Left ventricle myocardium inferior (tissue), 1 donor: ENCODE measurements at regions not wholly inside any gene's neighbourhood (a gene's known extent, or its start where the extent isn't known, plus 50 kb on each side); places are given as distances from the start of the nearest gene placed in this dataset.

ENCODE experiments used
- DNase-seq: peaks from one replicate; pipeline ENCODE4 v3.0.0-alpha.2; 2020
- H3K27ac ChIP-seq: fragments of 200-600 bp; replicated peaks from 2 replicates; pipeline ENCODE4 v1.8.0; 2021
- H3K27me3 ChIP-seq: fragments of 200-600 bp; 2 replicates; pipeline ENCODE4 v1.8.0; 2021; ENCODE audit warnings: low read depth
- H3K36me3 ChIP-seq: fragments of 200-600 bp; 2 replicates; pipeline ENCODE4 v1.8.0; 2021
- H3K4me1 ChIP-seq: fragments of 200-600 bp; 2 replicates; pipeline ENCODE4 v1.8.0; 2021
- H3K4me3 ChIP-seq: fragments of 200-600 bp; 2 replicates; pipeline ENCODE4 v1.8.0; 2021; ENCODE audit warnings: mild to moderate bottlenecking, moderate library complexity
- H3K9me3 ChIP-seq: fragments of 200-600 bp; replicated peaks from 2 replicates; pipeline ENCODE4 v1.8.0; 2021
- CTCF ChIP-seq: fragments of 200-600 bp; IDR thresholded peaks from 2 replicates; pipeline ENCODE4 v1.8.0; 2021; ENCODE audit warnings: antibody characterized with exemption, mild to moderate bottlenecking, borderline replicate concordance
- intact Hi-C: fragments of 100-400 bp; cut with micrococcal nuclease; formaldehyde crosslinking; loops from one replicate; pipeline ENCODE4 v1.11.0; 2022
- donor health status: DM: no; HTN: yes; CAD: no; lungs with severe emphysema.

DNA sequence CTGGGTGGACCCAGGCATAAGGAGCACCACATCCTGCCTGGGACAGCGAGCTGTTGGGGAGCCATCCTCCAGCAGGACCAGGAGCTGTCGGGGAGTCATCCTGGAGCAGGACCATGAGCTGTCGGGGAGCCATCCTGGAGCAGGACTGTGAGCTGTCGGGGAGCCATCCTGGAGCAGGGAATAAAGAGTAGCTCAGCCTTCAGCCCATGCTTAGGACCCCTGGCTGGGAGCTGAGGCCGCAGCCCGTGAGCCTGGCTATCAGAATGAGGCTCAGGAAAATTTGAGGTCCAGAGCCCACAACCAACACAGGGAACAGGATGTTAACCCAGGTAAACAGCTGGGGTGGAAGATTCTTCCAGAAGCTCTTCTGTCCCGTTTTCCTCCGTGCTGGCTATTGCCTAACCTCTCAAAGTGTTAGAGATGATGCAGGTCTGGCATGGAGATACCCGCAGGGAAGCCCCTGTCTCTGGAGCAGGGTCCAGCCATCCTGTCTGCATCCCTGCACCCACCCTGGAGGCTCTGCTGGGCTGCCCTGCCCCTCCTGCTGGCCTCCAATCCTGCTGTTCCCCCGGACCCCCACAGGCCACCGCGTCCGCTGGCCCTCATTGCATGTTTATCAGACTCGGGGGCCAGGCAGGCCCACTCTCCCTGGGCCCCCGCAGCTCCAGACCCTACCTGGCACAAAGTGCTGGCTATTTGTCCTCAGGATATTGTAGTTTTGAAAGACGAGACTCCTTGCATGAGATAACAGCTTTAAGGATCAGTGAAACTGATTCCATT, 243.5 kb upstream of the MYT1L start:
- Histone ChIP-seq H3K27me3 (peaks cover 28% of the 10 kb centered on the region), H3K9me3 (no peaks in the 10 kb centered on the region), H3K4me3 (no peak overlapping the region), H3K4me1 (no peaks in the 10 kb centered on the region), H3K27ac (no peak overlapping the region), H3K36me3 (no peaks in the 10 kb centered on the region)
- no peak for TF ChIP-seq CTCF
- DNase-seq = no peak
- intact Hi-C loops = no loop called here

DNA sequence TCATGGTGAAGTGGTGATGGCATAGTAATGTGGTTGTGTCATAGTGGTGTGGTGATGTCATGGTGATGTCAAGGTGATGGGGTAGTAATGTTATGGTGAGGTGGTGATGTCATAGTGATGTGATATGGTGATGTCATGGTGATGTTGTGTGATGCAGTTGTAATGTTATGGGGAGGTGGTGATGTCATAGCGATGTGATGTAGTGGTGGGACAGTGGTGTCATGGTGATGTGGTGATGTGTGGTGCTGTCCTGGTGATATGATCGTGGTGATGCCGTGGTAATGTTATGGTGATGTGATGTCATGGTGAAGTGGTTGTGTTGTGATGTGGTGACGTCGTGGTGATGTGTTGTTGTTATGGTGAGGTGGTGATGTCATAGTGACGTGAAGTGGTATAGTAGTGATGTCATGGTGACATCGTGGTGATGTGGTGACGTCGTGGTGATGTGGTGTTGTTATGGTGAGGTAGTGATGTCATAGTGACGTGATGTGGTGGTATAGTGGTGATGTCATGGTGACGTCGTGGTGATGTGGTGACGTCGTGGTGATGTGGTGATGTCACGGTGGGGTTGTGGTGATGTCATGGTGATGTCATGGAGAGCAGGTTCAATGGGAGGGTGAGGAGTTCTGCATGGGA, 242.7 kb upstream of the MYT1L start:
- H3K9me3 ChIP-seq = no peaks in the 10 kb centered on the region

DNA sequence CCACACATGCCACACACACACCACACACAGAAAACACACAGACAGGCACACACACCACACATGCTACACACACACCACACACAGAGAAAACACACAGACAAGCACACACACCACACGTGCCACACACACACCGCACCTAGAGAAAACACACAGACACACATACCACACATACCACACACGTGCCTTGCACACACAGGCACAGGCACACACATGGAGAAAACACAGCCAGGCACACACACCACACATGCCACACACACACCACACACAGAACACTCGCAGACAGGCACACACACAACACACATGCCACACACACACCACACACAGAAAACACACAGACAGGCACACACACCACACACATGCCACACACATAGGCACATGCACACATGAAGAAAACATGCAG, 242.1 kb upstream of the MYT1L start:
- Histone ChIP-seq H3K36me3 (no peaks in the 10 kb centered on the region), H3K27ac (no peak overlapping the region), H3K4me1 (no peaks in the 10 kb centered on the region), H3K4me3 (no peak overlapping the region), H3K27me3 (peaks cover 32% of the 10 kb centered on the region), H3K9me3 (no peaks in the 10 kb centered on the region)
- no peak for DNase-seq
- no peak for TF ChIP-seq CTCF
- intact Hi-C loops = no loop called here

More for the DNA sequence above, 242.7 kb upstream of the MYT1L start:
- DNase-seq = no peak
- no peak overlapping the region for H3K4me3 ChIP-seq
- no peaks in the 10 kb centered on the region for H3K4me1 ChIP-seq
- H3K36me3 ChIP-seq = no peaks in the 10 kb centered on the region
- intact Hi-C loops = no loop called here
- no peak for TF ChIP-seq CTCF
- H3K27me3 ChIP-seq = peaks cover 29% of the 10 kb centered on the region
- no peak overlapping the region for H3K27ac ChIP-seq

DNA sequence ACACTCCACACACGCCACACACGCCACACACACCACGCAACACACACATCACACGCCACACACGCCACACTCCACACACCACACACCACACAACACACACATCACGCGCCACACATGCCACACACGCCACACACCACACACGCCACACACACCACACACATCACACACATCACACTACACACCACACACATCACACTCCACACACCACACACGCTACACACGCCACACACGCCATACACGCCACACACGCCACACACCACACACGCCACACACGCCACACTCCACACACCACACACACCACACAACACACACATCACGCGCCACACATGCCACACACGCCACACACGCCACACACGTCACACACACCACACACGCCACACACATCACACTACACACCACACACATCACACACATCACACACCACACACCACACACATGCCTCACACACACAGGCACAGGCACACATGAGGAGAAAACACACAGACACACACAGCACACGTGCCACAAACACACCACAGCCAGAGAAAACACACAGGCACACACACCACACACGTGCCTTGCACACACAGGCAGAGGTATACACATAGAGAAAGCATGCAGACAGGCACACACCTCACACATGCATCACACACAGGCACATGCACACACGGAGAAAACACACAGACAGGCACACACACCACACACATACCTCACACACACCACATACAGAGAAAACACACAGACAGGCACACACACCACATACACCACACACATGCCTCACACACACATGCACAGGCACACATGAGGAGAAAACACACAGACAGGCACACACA, 241.5 kb upstream of the MYT1L start:
- Histone ChIP-seq H3K9me3 (no peaks in the 10 kb centered on the region), H3K27me3 (peaks cover 32% of the 10 kb centered on the region), H3K4me3 (no peak overlapping the region), H3K4me1 (no peaks in the 10 kb centered on the region), H3K36me3 (no peaks in the 10 kb centered on the region), H3K27ac (no peak overlapping the region)
- intact Hi-C loops = no loop called here
- no peak for DNase-seq
- no peak for TF ChIP-seq CTCF

GRCh38 chr2:2571301-2572150, 240.5 kb upstream of the MYT1L start:
- no peaks in the 10 kb centered on the region for H3K4me1 ChIP-seq
- H3K27me3 ChIP-seq = peaks cover 32% of the 10 kb centered on the region
- intact Hi-C loops = no loop called here
- H3K36me3 ChIP-seq = no peaks in the 10 kb centered on the region
- DNase-seq = no peak
- no peak overlapping the region for H3K4me3 ChIP-seq
- H3K9me3 ChIP-seq = no peaks in the 10 kb centered on the region
- no peak for TF ChIP-seq CTCF
- no peak overlapping the region for H3K27ac ChIP-seq
